Stimulated activated CD8-positive, alpha-beta memory T cell treated with anti-CD3 and anti-CD28 coated beads, Interleukin-15, amount 100 ng/mL, for 48 hours (primary cell): ENCODE measurements at regions not wholly inside any gene's neighbourhood (a gene's known extent, or its start where the extent isn't known, plus 50 kb on each side); places are given as distances from the start of the nearest gene placed in this dataset.

Experiments used
- DNase-seq, 2 donors: peaks; one replicate each; pipeline ENCODE4 v3.0.0-alpha.2; 2020; ENCODE audit warnings: low read depth in 2 of 2

GRCh38 chr15:93562395-93563123 lies 473.5 kb upstream of the RGMA start:
- no peak for DNase-seq

- no peak for DNase-seq
Measured at GRCh38 chr15:93557696-93558095, 468.7 kb upstream of the RGMA start.

- no peak for DNase-seq
Measured at GRCh38 chr15:93553167-93553935, 464.3 kb upstream of the RGMA start.

- no peak for DNase-seq
Measured at GRCh38 chr15:93543093-93543492, 454.1 kb upstream of the RGMA start.

GRCh38 chr15:93527374-93528050 lies 438.5 kb upstream of the RGMA start:
- no peak for DNase-seq

- no peak for DNase-seq
Measured at GRCh38 chr15:93524432-93524831, 435.4 kb upstream of the RGMA start.

- no peak for DNase-seq
Measured at GRCh38 chr15:93523481-93523880, 434.5 kb upstream of the RGMA start.

- DNase-seq: no peak
Measured at GRCh38 chr15:93520206-93520605, 431.2 kb upstream of the RGMA start.

- no peak for DNase-seq
Measured at GRCh38 chr15:93519599-93519998, 430.6 kb upstream of the RGMA start.

- DNase-seq: no peak
Measured at GRCh38 chr15:93517176-93517575, 428.2 kb upstream of the RGMA start.

- no peak for DNase-seq
Measured at GRCh38 chr15:93515256-93516051, 426.4 kb upstream of the RGMA start.

GRCh38 chr15:93506646-93507045 lies 417.6 kb upstream of the RGMA start:
- DNase-seq: no peak

GRCh38 chr15:93505506-93505905 lies 416.5 kb upstream of the RGMA start:
- DNase-seq: no peak

GRCh38 chr15:93501946-93502345 lies 412.9 kb upstream of the RGMA start:
- no peak for DNase-seq

GRCh38 chr15:93500155-93500554 lies 411.1 kb upstream of the RGMA start:
- DNase-seq: no peak

- no peak for DNase-seq
Measured at GRCh38 chr15:93497291-93497690, 408.3 kb upstream of the RGMA start.

- no peak for DNase-seq
Measured at GRCh38 chr15:93496888-93497287, 407.9 kb upstream of the RGMA start.

- DNase-seq: no peak
Measured at GRCh38 chr15:93495799-93496637, 407.0 kb upstream of the RGMA start.

- DNase-seq: no peak
Measured at GRCh38 chr15:93493172-93493571, 404.2 kb upstream of the RGMA start.

GRCh38 chr15:93491291-93491690 lies 402.3 kb upstream of the RGMA start:
- DNase-seq: no peak

GRCh38 chr15:93488296-93488713 lies 399.3 kb upstream of the RGMA start:
- no peak for DNase-seq
